NCI-H345 treated with DMSO at 0.1 percent for 48 hours (cell line): ENCODE measurements at regions not wholly inside any gene's neighbourhood (a gene's known extent, or its start where the extent isn't known, plus 50 kb on each side); places are given as distances from the start of the nearest gene placed in this dataset.
"Not testable (repeated sequence)": the region's sequence is repeated elsewhere in the genome, so short reads cannot be mapped to it uniquely, and the experiment has no call there.

Experiments
- DNase-seq: peaks from one replicate; lab custom pipeline; 2025; ENCODE audit not compliant: unreplicated experiment; lab: John Stamatoyannopoulos, UW

DNA sequence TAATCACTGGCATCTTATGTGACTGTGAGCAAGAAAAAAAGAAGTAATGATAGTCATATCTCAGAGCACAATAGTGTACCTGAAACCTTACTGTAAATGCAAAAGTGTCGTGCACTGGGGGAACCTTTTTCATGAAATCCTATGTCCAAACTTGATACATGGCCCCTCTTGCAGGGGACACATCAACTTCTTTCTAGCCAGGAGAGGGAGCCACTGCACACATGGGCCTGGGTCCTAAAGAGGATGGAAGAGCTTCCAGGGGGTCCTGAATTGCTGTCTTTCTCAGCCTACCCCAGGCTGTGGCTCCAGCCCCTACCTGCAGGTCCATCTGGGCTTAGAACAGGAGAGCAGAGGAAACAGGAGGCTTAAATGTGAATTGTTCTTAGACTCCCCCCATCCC, 165.7 kb downstream of the SOD2 start:
- DNase-seq = no peak

DNA sequence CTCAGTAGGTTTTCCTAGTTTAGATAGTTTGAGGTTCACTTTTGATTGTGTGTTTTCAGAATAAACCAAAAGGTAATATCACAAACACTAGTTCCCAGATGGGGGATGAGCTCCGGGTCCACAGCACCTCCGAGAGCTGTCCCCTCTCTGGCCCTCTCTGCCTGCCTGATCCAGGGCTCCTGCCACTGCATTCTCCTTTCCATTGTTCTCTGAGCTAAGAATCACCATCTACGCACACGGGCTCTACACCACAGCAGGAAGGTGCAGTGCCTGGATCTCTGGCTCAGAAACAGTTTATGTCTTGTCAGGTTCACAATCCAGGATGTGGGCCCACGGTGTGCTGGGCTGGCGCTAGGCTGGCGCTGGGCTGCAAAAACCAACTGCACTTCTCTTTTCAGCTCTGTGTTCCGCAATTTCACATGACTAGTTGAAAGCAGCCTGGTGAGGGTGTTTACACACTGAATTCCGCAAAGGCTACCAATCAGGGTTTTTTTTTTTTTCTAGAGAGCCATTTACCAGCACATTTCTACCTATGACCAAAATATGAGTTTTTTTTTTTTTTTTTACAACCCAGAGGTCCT, 167.5 kb downstream of the SOD2 start:
- DNase-seq = no peak

DNA sequence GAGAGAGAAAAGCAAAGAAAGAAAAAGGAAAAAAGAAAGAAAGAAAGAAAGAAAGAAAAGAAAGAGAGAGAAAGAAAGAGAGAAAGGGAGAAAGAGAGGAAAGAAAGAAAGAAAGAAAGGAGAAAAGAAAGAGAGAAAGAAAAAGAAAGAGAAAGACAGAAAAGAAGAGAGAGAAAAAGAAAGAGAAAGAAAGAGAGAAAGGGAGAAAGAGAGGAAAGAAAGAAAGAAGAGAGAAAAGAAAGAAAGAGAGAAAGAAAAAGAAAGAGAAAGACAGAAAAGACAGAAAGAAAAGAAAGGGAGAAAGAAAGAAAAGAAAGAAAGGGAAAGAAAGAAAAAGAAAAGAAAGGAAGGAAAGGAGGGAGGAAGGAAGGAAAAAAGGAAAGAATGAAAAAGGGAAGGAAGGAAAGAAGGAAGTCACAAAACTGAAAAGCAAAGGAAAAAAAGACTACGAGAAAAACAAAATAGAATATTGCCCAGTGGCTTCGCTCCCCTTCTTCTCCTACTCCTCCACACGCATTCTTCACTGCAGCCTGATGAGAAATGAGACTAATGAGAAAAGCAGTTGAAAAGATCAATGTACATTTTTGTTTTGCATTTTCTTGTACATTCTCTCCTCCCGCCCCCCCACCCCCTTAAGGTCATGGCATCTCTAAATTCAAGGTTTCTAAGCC, 170.0 kb downstream of the SOD2 start:
- DNase-seq = no peak

DNA sequence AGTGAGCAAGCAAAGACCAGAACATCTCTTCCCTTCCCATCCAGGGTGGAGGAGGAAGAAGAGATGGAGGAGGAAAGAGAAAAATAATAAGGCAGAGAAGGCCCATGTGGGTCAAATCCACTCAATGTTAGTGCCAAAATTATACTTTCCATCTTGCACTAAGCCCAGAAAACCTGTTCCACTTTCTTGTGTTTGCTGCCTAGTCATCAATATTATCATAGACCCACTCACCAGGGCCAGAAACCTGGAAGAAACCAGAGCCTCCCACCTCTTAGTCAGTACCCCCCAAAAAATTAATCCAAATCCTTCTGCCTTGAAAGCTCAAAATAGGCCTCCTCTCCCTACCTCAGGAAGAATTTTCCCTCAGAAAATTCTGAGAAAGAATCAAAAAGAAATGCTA, 171.1 kb downstream of the SOD2 start:
- no peak for DNase-seq

DNA sequence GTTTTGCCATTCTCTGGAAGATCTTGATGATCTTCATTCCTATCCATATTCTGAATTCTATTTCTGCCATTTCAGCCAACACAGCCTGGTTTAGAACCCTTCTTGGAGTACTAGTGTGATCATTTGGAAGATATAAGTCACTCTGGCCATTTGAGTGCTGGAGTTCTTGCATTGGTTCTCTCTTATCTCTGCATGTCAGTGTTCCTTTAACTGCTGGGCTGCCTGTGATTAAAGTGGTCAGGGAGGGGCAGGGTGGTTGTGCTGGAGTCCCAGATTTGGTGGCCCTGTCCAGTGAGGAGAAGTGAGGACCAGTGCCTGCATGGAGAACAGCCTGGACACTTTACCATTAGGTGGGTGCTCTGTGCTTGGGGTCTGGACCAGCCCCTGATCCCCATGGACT, 173.0 kb downstream of the SOD2 start:
- DNase-seq = no peak

DNA sequence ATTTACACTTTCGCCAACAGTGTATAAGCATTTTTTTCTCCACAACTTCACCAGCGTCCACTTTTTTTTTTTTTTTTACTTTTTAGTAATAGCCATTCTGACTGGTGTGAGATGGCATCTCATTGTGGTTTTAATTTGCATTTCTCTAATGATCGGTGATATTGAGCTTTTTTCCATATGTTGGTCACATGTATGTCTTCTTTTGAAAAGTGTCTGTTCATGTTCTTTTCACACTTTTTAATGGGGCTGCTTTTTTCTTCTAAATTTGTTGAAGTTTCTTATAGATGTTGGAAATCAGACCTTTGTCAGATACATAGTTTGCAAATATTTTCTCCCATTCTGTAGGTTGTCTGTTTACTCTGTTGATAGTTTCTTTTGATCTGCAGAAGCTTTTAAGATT, 177.2 kb downstream of the SOD2 start:
- not testable (repeated sequence) for DNase-seq

DNA sequence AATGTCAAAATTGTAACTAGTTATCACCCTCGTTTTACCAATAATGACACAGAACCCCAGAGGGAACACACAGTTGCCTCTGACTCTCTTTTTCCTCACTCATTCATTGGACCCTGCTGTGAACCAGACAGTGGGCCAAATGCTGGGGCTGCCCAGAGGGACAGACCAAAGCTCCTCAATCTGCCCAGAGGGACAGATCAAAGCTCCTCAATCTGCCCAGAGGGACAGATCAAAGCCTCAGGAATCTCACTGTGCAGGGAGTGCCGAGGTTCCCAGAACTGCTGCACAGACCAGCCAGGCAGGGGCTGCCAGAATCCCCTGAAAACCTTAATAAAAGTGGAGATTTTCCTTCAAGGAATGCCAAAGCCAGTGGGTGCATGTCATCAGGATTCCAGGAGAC, 179.1 kb downstream of the SOD2 start:
- DNase-seq = no peak

DNA sequence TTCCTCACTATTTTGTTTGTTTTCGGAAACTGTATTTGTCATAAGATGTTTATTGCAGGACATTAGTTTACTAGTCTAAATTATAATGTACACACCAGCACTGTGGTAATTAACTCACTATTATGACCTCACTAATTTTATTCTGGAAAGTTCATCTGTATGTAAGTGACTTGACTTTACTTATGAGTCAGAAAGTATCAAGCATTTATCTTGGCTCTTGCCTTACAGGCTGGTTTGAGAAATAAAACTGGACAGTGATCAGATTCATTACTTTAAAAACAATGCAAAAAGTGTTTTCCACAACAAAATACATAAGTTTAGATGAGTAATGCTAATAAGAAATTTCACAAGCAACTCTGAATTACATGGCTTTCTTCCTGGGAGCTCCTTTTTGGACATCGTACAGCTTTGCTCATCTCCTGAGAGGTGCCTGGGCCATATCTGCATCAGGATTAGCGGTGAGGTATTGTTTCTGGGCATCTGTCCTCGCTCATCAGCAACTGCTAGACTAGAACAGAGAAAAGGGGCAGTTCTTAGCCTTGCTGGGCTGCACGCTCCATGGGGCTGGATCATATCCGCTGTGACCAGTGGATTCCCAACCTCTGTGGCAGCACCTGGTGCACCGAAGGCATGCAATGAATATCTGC, 179.8 kb downstream of the SOD2 start:
- DNase-seq = no peak

DNA sequence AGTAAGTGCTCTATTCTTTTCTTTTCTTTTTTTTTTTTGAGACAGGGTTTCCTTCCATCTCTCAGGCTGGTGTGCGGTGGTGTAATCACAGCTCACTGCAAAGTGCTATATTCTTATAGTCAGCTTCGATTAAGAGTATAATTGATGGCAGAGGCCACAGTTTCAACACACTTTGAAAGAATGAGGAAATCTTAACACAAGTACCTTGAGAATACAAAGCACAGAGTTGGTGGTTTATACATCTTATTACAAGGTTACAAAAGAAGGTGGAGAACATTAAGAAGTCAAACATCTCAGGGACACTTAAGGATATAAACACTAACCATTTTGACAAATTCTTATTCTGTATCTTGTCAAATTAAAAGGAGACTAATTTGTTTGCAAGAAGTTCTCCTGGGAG, 180.5 kb downstream of the SOD2 start:
- no peak for DNase-seq

DNA sequence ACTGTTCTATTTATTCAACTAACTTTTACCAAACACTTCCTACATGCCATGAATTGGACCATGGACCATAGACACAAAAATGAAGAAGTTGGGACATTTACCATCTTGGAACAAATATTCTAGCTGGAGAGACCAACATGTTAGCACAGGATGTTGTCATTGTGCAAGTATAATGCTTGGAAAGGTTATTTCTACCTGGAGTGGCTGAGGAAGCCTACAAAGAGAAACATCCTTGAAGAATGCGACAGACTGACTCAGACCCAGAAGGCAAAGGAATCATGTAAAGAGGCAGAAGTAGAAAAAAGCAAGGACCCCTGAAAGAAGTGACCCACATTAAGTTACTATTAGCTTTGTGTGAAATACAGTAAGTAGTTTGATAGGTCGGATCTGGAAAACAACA, 180.9 kb downstream of the SOD2 start:
- DNase-seq = no peak

DNA sequence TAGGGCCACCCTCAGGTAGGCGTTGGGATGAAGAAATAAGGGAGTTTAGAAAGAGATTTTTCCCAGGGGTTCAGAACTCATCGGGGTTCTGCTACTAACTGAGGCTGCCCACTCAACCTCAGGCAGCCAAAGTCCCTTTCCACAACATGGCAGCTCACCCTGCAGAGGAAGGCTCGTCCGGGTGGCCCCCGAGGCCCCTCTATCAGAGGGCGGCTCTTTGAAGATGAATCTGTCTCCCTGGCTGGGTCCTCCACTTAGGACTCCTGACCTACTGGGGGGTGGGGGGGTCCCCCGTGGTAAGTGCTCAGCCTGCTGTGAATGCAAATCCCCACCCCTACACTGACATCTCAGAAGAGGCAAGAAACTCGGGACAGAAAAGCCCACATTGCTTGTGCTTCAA, 182.9 kb downstream of the SOD2 start:
- DNase-seq = no peak

DNA sequence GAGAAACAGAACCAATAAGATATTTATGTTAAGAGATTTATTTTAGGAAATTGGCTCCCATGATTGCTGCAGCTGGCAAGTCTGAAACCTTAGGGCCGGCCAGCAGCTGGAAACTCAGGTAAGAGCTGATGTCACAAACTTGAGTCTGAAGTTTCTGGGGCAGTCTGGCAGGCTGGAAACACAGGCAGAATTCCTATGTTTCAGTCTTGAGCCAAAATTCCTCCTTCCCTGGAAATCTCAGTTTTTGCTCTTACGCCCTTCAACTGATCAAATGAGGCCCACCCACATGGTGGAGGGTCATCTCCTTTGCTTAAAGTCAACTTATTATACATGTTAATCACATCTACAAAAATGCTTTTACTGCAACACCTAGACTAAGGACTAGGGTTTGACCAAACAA, 184.1 kb downstream of the SOD2 start:
- no peak for DNase-seq

DNA sequence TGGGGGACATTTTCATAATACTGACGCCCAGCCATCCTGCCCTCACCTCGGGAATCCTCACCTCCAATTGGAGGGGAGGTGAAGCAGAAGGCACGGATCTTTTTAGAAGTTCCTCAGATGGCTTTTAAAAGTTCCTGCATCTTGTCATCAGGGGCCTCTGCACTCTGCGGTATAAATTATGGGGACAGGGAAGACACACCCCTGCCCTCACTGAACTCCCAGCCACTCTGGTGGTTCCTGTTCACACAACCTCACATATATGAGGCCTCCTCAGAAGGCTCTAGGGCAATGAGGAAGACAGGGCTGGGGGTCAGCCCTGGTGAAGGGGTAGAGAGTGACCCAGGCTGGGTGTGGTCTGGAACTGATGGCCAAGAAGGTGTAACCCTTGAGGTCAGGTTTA, 187.0 kb downstream of the SOD2 start:
- no peak for DNase-seq

DNA sequence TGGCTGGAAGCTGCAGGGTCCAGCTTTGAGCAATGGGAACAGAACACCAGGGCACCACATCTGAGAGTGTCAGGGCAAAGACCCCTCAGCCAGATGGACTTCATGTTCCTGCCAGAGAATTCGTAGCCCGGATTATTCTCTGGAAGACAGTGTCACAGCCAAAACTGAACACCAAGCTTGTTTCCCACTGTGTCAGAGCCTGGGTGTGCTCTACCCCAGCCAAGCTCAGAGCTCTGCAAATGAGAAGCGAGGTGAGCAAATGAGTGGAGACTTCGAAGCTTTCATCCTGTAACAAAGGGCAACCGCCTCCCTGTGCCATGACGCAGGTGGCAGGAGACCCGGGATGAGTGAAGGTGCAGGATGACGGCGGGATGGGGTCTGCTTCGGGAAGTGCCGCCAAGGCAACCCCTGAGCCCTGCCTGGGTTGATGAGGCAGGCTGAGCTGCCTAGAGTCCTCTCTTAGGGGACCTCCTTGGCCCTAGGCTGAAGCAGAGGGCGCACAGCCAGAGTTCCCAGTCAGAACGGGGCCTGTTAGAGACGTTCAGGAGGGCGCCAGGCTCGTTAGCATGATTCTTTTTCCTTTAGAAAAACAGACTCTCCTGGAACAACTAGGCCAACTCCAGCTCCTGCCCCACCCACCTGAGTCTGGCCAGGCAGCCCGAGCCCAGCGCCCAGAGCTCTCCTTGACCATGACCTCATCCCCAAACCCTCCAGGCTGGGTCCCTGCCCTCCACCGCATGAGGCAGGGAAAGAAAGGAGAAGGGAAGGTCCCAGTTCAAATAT, 187.7 kb downstream of the SOD2 start:
- no peak for DNase-seq

DNA sequence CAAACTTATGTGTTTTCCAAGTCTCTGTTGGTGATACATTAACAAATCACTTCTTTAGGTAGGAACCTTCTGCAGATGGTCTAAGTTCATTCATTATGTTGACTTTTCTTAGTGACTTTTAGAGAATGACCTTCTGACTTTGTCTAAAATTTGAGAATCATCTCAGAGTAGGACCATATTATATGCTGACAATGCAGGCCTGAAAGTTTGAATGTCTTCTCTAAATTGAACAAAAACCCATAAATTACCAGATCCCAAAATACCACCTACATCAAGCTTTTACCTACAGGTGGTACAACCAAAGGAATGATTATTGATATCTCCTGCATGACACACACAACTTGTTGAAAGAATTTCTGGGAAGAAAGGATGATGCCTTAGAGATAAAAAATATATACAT, 191.5 kb downstream of the SOD2 start:
- DNase-seq = no peak

DNA sequence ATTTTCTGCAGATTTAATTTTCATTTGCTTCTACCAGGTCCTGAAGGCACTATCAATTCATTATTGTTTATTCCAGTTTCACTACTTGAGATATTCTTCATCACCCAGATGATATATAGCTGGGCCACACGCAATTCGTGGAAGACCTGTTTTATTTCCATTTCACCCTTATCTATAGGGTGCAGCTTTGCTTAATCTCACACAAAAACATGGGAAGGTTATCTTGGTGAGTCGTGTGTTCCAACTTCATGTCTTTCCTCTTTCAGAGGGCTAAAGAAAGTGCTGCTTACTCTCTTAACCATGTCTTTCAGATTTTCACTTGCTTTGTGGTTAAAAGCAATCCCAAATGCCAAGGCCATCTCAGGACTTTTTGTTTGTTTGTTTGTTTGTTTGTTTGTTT, 194.0 kb downstream of the SOD2 start:
- no peak for DNase-seq

DNA sequence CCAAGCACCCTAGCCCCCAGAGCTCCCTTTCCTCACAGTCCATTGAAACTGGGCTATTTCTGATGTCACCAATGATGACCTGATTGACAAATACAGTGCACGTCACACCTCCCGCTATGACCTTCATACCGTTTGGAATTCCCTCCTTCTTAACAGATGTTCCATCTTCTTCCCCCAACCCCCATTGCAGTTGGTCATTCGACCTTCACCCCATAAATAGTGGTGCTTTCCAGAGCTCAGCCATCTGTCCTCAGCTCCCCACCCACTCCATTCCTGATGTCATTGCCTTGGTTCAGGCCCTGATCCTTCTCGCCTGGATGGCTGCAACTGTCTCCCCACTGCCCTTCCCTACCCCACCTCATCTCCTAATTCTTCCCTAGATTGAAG, 198.5 kb downstream of the SOD2 start:
- DNase-seq = no peak

DNA sequence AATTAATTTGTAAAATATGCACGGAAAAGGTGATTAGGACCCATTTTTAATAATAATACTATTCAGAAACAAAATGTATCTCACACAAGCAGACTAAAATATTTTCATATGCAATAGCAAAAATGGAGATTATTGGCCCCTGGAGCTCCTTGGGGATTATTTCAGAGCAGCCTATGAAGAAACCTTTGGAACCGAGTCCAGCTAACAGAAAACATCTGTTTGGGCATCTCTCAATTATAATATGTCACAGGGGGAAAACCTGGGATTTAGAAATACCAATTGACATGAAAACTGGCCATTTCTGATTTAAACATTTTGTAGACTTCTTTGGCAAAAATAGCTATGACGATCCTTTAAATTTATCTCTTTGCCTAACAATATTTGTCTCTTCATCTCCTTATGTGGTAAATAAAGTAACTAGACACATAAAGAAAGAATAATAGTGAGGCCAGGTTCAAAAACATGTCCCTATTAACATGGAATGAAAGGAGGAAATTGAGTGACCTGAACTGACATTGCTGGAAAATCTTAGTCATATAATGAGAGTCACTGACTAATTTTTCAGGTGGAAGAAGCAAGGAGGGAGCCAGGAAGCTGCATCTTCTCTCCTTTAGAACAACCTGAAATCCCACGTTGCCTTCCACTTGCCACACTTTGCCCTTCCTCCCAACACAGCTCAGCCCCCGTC, 199.0 kb downstream of the SOD2 start:
- DNase-seq = no peak

DNA sequence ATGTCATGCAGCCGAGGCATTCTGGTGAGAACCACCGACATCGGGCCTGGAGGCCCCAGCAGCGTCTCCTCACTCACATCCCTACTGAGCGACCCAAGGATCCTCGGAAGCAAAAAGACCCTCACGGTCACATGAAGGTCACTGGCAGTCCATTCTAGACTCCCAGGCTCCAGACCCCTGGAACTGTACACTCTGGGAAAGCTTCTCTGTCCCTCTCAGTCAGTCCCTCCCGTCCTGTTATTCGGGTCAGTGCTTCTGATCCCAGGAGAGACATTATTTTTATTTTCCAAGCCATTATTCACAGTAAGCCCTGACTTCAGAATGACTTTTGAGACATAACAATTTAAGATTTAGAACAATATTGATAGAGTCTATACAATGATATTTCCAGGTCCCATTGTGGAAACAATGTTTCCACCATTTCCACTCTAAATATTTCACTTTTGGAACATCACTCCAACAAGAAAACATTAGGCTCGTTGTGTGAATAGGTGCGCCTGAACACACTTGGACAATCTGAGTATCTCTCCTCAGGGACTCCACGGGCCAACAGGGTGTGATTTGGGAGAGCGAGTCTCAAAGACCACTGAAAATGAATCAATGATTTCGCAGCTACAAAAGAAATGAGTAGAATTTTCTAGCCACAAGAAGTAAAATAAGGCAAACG, 199.7 kb downstream of the SOD2 start:
- DNase-seq = no peak

DNA sequence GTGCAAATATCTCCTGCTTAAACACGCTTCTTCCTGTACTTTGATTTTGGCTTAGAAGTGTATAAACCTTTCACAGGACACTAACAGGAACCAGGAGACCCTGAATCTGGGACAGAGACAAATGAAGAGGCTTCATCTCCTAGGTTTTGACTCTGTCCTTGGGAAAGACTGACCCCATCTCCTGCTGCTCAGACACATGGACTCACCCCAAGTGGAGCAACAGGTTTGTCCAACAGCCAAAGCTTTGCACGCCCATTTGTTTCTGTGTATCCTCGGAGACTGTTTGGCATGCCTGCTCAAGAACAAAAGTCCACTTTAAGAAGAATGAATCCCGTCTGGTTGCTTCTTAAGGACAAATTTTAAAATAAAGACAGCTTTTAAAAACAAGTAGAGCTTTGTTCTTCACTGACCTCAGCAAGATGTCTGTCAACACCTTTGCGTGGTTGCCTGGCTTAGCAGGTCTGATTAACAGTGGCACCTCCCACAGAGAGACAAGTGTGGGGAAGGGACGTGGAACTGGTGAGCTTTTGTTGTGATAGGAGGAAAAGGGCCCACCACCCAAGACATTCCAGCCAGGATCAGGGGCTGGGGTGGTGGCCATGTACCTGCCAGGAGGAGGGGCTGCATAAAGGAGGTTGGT, 202.6 kb downstream of the SOD2 start:
- no peak for DNase-seq
